Stimulated activated naive CD4-positive, alpha-beta T cell treated with Interleukin-2 at 50 U/mL for 16 hours (primary cell): ENCODE measurements at regions not wholly inside any gene's neighbourhood (a gene's known extent, or its start where the extent isn't known, plus 50 kb on each side); places are given as distances from the start of the nearest gene placed in this dataset.

Experiments used
- DNase-seq: peaks from one replicate; lab custom pipeline; 2025; lab: John Stamatoyannopoulos, UW

DNA sequence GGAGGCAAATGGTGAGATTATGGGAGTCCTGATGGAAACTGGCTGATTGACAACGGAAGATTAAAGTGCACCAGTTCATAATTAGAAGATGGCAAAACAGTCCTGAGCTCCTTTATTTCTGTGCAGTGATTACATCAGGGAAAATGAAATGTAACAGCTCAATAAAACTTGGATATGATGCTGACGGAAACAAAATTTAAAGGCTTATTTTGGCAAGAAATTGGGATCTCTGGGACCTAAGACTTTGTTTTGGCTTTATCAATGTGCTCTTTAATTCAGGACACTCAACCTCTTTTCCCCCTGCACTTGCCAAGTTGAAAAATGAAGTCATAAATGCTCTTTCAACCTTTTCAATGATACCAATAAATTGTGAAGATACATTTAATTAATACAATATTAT lies 226.8 kb downstream of the C6orf118 start:
- DNase-seq = no peak

DNA sequence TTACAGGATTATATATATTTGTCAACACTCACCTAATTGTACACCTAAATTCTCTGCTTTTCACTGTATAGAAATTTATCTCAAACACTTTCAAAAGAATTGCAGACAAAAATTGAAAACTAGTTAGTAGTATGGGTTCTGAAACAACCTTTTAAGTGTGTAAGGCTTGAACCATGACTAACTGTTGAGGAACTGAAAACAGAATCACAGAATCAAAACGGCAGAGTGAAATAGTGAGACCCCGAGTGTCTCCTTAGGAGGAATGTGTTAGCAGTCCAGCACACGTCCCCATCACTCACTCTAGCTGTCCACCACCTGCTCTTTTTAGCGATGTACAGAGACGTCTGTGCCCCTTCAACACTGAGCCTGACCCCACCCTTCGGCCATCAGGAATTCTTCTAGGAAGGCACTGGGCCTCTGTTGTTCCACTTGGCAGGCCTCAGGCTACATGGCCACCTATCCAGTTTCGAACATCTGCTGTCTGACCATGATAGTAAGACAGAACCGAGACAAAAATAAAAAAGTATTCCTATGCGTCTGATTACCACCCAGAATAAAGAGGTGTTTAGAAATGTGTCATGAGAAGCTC lies 227.4 kb downstream of the C6orf118 start:
- DNase-seq = no peak

DNA sequence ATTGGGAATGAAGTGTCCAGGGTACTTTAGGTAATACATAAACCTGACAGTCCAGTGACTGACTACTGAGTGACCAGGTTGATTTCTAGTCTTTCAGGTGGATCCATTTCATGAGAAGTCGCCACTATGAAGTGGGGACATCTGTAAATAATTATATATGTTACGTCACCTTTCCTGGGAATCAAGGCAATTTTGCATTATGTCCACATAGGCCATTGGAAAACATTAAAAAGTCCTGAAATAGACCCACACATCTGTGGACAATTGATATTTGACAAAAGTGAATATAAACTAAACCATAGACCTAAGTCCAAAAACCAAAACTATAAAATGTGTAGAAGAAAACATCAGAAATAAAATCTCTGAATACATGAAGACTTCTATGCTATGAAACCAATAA lies 231.5 kb downstream of the C6orf118 start:
- DNase-seq = no peak

DNA sequence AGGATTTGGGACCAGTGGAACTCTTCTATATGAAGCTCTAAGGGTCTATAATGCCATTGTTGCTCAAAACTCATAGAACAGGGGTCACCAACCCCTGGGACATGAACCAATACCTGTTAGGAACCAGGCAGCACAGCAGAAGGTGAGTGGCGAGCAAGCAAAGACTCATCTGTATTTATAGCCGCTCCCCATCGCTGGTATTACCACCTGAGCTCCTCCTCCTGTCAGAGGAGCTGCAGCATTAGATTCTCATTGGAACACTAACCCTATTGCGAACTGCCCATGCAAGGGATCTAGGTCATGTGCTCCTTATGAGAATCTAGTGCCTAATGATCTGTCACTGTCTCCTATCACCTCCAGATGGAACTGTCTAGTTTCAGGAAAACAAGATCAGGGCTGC lies 237.5 kb downstream of the C6orf118 start:
- no peak for DNase-seq

DNA sequence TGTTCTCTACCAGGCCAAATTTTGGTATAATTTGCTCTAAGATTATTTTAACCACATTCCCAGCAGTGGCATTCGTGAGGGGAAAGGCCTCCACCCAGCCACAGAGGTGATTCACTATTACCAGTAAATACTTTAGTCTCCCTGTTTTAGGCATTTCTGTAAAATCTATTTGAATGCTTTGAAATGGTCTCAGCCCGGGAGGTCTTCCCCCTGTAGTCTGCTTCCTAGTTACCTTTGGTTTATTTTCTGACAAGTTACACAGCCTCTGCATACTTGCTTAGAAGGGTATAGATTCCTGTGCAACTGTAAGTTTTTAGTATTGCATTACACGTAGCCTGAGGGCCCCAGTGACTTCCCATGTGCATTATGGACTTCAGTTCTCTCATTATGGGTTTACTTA lies 248.7 kb downstream of the C6orf118 start:
- DNase-seq = no peak

DNA sequence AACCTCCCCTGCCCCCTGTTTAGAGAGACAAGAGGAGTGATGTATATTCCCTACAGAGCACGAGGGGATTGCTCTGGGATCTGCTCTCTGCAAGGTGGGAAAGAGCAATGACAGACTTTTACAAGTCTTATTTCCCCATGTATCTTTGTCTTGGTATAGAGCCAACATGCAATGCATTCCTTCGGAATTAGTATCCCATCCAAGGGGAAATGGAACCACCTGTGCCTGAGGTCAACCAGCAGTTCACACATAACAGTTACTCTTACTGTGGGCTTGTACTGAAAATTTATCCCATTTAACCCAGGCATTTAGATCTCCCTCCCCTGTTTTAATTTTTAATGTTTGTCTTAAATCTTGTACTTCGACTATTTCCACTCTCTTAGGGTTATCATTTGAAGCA lies 250.4 kb downstream of the C6orf118 start:
- DNase-seq = no peak

DNA sequence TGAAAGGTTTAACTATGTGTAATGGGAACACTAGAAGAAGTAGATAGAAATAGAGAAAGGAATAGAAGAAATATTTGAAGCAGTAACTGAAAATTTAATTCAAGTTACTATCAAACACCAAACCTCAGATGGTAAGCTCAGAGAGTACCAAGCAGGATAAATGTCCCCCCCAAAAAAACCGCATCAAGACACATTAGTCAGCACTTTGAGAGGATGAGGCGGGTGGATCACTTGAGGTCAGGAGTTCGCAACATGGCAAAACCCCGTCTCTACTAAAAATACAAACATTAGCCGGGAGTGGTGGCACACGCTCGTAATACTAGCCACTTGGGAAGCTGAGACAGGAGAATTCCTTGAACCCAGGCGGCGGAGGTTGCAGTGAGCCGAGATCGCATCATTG lies 253.1 kb downstream of the C6orf118 start:
- DNase-seq = no peak

DNA sequence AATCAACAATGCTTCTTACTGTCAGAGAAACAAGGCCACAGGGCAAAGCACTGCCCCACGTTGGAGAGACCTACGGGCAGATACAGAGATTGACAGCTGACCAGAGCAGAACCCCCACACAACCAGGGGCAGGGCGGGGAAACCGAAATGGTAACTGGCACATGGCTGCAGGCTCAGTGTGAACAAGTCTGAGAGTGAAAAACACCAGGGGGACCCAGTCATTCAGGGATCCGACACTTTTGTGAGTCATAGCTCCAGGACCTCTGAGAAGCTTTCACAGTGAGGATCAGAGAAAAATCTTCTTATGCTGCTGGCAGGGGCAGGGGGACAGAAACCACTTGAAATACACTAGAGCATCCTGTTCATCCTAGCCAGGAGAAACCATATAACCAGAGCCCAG lies 254.2 kb downstream of the C6orf118 start:
- no peak for DNase-seq

DNA sequence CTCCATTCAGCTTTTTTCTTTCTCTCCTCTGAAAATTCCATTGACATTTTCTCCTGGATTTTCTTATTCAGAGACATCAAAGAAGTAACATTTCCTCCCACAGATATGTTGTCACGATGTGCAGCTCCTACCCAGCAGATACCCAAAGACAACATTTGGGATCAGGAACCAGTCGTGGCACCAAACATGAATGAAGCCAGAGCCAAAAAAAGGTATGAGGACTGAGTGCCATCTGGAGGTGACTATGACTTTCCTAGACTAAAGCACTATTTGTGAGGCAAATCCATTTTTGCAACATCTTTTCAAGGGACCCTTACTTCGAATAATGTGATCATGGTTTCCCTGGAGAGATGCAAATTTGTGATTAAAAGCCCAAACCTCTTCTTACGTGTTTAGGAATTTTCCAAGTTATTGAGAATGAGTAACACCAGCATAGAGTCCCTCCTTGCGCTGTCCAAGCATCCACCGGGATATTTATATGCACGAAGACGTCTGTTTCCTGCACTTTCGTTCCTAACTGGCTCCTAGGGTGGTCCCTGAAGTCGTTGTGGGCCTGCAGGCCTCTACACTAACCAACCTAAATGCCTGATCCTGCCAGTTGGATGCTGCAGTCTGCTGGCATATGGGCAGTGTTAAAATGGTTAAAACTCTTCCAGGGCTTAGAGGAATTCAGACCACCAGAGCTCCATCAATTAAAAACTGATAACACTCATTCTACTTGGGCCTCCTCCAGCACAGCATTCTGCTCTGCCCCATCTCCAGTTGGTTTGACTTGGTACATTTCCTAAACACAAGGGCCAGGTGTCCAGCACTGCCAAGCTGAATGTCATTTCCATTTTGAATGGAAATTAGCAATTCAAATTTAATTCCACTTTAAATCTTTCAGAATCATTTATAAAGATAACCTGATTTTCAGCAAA lies 256.6 kb downstream of the C6orf118 start:
- DNase-seq = no peak

DNA sequence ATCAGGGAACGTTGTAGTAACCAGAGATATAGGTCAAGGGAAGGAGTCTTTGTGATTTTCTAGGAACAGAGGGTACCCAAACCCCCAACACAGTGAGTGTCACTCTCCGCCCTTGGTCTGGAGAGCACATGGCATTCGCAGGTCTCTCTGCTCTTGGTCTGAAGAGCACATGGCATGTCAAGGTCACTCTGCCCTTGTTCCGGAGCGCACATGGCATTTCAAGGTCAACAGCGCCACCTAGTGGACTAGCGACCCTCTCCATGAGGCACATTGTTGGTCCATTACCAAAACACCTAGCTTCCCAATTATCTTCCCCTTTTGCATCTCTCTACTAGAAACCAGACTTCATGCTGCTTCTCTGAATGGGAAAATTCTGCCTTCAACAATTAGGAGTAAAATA lies 260.0 kb downstream of the C6orf118 start:
- DNase-seq = no peak

DNA sequence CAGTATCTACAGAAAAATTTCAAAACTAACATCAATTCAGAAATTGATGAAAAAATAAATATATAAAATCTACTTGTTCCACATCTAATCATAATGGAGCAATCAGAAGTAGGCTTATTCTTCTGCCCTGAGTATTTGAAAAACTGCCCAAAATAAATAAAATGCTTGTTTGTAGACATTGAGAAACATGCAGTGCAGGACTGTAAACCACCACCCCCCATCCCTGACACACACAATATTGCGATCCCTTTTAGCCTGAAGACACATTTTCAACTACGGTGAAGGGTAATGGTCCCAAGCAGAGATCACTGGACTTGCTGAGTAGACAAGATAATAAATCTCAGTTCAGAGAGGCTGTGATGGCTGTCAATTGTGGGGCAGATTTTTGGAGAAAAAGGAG lies 261.5 kb downstream of the C6orf118 start:
- no peak for DNase-seq

DNA sequence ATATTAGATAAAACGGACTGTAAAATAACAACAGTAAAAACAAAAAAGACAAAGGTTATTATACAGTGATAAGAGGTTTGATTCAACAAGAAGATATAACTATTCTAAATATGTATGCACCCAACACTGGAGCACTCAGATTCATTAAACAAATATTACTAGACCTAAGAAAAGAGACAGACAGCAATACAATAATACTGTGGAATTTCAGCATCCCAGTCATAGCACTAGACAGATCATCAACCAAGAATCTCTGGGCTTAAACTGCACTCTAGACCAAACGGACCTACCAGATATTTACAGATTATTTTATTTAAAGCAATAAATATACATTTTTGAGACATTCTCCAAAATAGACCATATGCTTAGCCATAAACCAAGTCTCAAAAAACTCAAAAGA lies 263.8 kb downstream of the C6orf118 start:
- DNase-seq = no peak

DNA sequence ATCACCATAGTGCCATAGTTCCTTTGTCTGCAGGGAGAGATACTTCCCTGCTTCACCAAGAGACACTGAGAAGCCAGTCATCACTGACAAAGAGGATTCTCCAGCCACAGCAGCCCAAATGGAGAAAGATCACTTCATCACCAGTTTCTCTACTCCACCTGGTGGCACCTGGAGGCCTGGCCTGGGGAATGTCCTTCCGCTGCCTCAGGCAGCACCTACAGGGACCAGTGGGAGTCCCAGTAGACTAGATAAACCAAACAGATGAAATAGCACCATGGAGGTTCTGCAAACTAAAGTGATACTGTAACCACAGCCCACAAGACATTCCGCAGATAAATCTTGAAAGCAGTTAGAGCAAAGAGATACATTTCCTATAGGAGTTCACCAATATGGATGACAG lies 266.5 kb downstream of the C6orf118 start:
- no peak for DNase-seq

DNA sequence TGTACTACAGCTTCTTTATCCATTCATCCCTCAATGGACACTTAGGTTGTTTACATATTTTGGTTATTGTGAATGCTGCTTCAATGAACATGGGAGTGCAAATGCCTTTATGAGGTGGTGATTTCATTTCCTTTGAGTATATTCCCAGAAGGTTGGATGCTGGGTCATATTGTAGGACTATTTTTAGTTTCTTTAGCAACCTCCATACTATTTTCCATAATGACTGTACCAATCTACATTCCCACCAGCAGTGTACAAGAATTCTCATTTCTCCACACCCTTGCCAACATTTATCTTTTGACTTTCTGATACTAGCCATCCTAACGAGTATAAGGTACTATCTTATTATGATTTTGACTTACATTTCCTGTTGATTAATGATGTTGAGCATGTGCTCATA lies 269.0 kb downstream of the C6orf118 start:
- no peak for DNase-seq

DNA sequence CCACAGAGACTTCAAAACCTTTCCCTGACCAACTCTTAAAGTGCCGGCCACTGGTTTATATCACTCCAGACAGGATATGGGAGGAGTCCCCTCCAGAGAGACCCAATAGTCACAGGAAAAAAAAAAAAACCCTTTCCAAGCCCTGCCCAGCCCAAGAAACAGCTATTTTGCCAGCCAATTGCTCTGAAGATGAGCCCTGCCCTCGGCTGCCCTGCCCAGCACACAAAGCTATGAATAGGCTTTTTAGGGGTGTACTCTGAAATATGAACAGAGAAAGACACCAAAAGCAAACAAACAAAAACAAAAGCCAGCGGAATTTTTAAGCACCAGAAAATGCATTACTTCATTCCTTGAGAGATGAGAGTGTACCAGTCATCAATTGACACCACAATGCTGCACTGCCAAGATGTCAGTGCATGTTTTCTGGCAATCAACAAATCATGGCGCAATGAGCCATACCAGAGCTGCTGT lies 275.1 kb downstream of the C6orf118 start:
- DNase-seq = no peak

DNA sequence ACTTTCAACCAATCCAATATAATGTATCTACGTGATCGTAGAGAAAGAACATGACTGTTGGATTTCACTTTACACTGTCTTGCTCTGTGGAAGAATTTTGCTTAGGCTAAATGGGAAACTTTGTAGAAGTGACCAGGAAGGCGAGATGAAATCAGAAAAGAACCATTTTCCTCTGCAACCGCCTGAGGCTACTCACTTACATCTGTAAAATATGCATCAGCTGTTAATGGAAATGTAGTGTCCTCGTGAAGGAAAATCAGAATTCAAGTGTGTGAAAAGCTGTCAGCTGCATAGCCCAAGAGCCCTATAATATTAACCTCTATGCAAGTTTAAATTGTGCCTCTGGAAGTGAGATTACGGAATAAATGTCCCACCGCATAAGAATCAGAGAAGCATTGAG lies 277.9 kb downstream of the C6orf118 start:
- no peak for DNase-seq

DNA sequence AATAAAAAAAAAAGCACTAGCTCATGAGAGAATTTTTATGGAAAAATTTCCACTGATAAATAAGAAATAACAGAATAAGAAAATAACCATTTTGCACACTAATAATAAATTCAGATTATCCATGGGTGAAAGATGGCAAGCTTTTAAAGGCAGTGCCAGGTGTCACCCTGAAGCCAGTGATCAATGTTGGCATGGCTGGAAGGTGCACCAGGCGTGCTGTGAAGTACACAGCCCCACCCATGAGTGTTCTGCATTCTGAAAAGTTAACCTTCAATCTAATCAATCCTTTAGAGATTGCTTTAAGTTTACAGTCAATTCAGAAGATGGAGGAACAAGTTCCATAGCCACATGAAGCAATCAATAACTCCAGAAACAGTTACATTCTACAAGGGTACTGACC lies 284.4 kb downstream of the C6orf118 start:
- DNase-seq = no peak

DNA sequence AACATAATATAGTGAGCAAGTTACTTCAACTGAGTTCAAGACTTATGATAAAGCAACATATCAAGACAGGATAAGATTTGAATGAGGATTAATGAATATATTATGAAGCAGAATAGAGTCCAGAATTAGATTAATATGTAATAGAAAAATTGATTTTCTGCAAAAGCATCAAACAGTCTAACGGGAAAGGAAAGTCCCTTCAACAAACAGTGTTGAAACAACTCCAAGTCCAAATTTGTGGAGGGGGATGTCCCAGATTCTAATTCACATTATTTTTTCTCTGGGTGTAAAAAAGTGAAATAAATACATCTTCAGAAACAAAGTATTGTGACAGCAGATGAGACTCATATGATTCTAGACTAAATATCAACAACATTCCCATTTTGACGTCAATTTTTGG lies 289.7 kb downstream of the C6orf118 start:
- DNase-seq = no peak

DNA sequence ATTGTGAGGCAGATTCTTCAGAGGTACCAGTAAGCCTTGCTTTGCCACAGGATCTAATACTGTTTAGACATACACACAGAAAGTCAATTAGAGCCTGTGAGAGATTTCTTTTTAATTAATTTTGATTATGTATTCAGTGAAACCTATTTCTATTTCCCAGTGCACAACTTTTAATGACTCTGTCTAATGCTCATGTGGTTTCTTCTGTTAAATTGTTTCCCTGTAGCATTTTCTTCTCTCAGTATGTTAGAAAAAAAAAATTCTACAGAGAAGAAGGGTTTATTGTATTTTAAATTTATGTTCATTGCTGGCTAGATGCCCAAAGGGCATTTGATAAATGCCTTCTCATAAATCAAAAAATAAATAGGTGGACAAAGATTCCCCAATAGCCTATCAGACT lies 293.7 kb downstream of the C6orf118 start:
- DNase-seq = no peak

DNA sequence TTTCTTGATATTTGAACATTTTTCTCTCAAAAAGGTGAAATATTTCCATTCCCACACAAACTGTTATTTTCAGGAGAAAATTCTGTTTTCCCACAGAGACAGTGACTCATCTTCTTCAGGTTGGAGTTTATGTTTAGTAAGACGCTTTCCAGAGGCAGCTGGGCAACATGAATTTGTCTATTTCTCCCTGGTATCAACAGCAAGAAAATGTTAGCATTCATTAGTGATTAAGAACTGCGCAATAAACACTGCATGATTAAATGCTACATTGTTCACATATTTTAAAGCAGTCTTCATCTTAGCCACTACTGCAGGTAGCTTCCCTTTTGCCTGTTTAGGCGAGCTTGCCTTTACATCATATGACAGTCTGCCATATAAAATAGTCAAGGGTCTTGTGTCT lies 295.7 kb downstream of the C6orf118 start:
- DNase-seq = no peak

DNA sequence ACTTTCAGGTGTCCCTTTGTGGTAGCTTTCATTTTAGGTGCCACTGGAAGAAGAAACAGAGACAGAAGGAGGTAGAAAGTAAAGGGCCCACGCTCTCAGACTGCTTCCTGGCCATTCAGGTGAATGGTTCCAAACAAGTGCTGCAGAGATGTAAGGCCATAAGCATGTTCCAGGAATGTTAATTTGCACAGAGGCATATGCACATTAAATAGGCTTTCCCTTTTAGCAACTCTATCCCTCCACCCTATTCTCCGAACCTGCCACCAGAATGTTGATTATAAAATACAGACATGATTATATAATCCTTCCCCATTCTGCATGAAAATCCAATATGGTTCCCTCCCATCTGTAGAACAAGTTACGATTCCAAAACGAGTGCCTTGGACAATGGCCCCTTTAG lies 297.2 kb downstream of the C6orf118 start:
- no peak for DNase-seq

DNA sequence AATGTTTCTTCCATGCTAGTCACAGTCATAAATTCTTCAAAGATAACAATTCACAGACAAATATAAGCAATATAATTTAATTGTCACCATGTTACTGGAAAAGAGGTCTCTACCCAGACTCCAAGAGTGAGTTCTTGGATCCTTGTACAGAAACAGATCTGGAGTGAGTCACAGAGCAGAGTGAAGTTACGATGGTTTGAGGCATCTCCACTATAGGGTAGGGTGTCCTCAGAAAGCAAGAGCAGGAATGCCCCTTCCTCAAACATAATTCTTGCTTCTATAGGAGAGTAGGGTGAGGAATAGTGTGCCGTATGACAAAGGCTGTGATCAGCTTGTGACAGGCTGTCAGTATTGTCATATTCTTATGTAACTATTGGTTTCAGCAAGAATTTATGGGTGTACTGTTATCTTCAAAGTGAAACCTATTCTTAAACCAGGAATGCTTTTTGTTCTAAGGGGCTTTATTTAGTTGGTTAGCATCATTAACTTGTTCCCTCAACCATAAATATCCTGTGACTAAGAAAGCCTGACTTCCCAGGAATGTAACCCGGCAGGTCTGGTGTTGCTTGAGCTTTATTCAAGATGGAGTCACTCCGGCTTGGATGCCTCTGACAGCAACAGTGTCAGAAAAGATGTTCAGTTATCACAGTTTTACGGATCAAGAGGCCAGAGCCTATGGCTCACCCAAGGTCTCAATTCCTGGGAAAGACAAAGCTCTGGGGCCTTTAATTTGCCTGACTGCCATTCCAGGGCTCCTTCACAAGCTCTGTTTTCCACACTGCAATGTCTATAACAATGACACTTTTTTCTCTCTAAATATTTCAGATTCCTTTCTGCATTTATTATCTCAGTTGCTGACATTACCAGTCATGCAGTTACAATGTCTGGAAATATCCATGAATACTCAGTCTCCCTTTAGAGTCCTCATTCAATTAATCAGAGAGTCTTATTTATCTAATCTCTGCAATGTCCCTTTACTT lies 298.6 kb downstream of the C6orf118 start:
- no peak for DNase-seq
